GM21529 (cell line): ENCODE measurements at regions not wholly inside any gene's neighbourhood (a gene's known extent, or its start where the extent isn't known, plus 50 kb on each side); places are given as distances from the start of the nearest gene placed in this dataset.
A peak's percentile ranks its signal among the peaks of the same experiment; 100 is the strongest.
"Not testable (repeated sequence)": the region's sequence is repeated elsewhere in the genome, so short reads cannot be mapped to it uniquely, and the experiment has no call there.

ENCODE experiments used
- ATAC-seq: cut with Tn5 transposase; IDR thresholded peaks from one replicate; pipeline ENCODE4 v1.9.1; 2021; ENCODE audit not compliant: unreplicated experiment

- ATAC-seq, result not testable (repeated sequence)
Measured at GRCh38 chr10:77740396-77740795, 102.8 kb upstream of the KCNMA1 start.

DNA sequence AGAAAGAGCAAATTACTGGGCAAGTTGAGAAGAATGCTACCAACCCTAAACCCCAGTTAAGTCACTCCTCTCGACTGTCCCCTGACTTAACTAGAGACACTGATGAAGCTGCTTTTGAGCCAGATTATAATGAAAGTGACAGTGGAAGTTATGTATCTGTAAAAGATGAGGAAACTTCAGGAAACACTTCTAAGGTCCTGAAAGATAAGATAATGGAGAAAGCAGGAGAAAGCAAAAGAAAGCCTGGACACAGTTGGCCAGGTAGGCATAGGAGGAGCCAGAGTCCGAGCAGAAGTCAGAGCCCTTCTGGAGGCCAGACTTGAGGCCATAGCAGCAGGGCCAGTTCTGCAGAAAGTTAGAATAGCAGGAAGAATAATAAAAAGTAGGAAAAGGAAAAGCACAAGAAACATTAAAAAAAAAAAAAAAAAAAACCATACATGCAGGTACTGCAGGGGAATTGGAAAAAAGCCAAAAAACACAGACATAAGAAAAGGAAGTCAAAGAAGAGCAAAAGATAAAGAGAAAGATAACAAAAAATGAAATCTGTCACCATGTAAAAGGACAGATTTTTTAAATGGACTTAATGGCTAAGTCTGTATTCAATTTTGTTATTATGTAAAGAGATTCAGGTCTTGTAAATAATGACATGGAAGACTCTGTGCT is 101.0 kb upstream of the KCNMA1 start:
- ATAC-seq, result no peak

GRCh38 chr10:77737608-77738007 is 100.0 kb upstream of the KCNMA1 start:
- ATAC-seq, result no peak

DNA sequence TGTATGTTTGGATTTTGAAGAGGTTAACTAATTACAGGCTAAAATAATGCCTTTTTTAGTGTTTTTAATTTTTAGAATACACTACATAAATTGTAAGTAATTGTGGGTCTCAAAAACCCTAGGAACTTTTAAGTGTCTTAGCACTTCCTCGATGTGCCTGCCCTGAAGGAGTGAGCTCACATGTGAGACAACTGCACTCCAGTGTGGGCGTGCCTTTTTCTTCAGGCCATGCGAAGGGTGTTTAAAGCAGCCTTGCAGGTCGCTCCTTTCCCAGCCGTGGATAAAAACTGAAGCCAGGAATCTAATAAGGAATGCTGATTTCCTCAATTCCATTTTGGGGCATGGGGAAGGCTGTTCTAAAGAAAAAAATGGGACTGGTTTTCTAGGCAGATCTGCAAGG is 97.5 kb upstream of the KCNMA1 start:
- not testable (repeated sequence) for ATAC-seq

DNA sequence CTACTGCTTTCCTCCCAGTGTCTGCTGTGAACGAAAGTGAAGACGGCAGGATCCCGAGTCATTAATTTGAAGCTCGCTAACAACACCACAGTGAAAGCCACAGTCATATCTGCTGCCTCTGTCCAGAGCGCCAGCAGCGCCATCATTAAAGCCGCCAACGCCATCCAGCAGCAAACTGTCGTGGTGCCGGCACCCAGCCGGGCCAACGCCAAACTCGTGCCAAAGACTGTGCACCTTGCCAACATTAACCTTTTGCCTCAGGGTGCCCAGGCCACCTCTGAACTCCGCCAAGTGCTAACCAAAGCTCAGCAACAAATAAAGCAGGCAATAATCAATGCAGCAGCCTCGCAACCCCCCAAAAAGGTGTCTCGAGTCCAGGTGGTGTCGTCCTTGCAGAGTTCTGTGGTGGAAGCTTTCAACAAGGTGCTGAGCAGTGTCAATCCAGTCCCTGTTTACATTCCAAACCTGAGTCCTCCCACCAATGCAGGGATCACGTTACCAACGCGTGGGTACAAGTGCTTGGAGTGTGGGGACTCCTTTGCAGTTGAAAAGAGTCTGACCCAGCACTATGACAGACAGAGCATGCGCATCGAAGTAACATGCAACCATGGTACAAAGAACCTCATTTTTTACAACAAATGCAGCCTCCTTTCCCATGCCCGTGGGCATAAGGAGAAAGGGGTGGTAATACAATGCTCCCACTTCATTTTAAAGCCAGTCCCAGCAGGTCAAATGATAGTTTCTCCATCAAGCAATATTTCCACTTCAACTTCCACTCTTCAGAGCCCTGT is 94.8 kb upstream of the KCNMA1 start:
- no peak for ATAC-seq

DNA sequence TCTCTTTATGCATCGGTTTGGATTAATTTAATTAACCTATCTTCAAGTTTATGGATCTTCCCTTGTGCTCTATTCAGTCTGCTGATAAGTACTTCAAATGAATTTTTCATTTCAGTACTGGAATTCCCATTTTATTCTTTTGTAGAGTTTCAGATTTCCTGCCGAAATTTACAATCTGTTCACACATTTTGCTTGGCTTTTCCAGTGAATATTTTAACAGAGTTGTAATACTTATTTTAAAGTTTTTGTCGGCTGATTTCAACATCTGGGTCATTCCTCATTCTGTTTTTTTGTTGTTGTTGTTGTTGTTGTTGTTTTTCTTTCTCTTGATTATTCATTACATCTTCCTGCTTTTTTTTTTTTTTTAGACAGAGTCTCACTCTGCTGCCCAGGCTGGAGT is 89.9 kb upstream of the KCNMA1 start:
- ATAC-seq, result no peak

DNA sequence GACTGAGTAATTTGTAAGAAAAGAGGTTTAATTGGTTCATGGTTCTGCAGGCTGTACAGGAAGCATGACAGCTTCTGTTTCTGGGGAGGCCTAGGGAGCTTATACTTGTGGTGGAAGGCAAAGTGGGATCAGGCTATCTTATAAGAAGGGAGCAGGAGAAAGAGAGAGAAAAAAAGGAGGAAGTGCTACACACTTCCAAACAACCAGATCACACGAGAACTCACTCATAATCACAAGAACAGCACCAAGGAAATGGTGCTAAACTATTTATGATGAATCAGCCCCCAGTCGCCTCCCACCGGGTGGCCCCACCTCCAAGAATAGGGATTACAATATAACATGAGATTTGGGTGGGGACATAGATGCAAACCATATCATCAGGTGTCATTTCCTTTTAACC is 89.1 kb upstream of the KCNMA1 start:
- no peak for ATAC-seq

GRCh38 chr10:77726301-77726700 is 88.7 kb upstream of the KCNMA1 start:
- no peak for ATAC-seq

DNA sequence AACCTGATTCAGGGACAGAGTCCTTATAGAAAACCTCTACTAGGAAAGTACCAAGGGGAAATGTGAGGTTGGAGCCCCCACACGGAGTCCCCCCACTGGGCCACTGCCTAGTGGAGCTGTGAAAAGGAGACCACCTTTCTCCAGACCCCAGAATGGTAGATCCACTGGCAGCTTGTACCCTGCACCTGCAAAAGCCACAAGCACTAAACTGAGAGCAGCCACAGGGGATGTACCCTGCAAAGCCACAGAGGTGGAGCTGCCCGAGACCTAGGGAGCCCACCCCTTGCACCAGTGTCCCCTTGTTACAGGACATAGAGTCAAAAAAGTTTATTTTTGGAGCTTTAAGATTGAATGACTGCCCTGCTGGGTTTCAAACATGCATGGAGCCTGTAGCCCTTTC is 87.2 kb upstream of the KCNMA1 start:
- no peak for ATAC-seq

DNA sequence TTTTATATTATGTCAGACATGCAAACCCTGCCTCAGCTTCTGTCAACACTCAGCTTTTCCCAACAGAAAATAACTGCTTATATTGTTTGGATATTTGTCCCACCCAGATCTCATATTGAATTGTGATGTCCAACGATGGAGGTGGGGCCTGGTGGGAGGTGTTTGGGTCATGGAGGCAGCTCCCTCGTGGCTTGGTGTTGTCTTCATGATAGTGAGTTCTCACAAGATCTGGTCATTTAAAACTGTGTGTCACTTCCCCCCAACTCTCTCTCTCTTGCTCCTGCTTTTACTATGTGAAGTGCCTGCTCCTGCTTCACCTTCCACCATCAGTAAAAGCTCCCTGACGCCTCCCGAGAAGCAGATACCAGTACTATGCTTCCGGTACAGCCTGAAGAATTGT is 85.8 kb upstream of the KCNMA1 start:
- ATAC-seq, result no peak

DNA sequence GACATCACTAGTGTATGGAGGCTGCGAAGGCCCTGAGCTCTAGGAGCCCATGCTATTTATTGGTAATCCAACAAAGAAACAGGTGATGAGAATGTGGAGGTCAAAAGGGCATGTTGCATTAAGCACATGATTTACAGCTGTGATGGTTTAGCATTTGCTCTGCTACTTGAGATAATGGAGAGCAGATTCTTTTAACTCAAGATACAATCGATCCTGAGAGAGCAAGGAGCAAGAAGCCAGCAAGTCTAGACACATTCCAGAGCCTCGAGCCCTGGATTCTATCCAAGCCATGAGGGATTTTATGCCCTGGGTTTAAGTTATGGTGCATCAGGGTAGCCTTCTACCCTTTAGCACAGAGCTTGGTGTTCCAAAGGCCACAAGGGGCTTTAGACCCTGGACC is 85.3 kb upstream of the KCNMA1 start:
- ATAC-seq, result not testable (repeated sequence)

DNA sequence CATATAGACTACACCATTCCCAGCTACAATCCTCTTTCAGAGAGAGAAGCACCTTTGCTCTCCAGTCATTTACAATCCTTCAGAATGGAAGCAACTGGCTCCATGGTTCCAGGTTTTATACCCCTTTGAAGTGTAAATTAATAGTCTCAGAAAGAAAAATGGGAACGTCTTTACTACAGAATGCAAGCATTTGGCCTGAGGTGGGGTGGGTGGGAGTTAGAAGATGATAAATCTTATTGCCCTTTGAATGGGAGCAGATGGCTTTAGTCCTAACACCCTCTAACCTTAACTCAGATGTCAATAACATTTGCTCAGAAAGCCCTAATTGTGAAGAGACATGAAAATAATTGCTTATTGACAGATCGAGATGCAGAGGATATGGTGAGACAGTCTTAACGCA is 84.2 kb upstream of the KCNMA1 start:
- ATAC-seq, result no peak

DNA sequence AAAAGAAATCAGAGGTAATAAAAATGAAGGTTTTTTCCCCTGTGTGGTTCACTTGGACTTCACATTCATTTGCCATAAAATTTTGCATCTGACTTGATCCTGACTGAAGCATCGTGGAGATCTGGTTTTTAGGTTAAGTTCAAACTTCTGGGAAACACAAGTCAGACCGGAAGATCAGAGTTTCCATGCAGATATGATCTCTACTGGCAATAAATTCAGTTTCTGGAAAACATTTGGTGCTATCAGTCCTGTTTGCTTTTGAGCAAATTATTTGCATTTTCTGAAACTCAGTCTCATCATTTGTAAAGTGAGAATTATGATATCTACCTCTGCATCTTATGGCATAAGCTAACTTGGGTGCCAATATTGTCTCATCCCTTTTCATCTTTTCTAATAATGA is 81.3 kb upstream of the KCNMA1 start:
- ATAC-seq, result no peak

DNA sequence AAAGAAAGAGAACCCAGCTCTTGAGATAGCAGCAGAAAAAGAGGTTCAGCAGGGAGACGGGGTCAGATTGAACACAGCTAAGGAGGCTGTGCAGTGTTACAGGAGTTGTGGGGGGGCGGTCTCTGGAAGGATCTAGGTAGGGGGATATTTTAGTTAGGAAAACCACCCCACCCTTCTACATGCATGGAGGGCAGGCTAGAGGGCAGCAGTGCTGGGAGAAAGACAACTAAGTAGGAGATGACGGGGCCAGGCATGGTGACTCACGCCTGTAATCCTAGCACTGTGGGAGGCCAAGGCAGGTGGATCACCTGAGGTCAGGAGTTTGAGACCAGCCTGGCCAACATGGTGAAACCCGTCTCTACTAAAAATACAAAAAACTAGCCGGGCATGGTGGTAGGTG is 80.7 kb upstream of the KCNMA1 start:
- not testable (repeated sequence) for ATAC-seq

GRCh38 chr10:77717336-77717735 is 79.7 kb upstream of the KCNMA1 start:
- ATAC-seq, result no peak

DNA sequence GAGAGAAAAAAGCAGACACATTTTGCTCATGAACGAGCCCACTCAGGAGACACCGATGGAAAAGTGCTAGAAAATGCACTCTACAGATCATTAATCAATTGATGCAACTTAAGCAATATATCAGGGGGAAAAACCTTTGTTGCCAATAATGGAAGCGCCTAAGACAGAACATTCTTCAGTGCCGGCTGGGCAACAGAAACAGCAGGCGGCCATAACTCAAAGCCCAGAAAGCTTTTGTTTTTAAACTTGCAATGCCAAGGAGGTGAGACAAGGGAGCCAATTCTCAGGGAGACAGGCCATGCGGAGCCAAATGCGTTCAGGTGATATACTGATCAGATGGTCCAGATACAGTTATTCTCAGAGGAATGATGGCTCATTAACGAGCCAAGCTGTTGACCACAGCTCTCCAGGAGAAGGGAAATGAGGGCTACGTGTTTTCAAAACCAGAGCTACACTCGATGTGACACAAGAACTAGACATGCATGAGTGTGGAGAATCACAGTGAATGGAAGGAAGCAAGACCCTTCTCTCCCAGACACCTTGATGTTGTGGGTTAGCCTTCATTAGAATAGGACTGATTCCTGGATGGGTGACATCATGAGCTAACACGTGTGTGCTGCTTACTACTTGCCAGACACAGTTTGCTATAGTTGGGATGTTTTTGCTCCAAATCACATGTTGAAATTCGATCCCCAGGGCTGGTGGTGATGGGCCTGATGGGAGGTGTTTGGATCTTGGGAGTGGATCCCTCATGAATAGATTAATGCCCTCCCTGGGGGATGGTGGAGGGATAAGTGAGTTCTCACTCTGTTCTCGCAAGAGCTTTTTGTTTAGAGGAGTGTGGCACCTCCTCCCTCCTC is 79.1 kb upstream of the KCNMA1 start:
- ATAC-seq, result no peak

- no peak for ATAC-seq
Measured at GRCh38 chr10:77715536-77715935, 77.9 kb upstream of the KCNMA1 start.

DNA sequence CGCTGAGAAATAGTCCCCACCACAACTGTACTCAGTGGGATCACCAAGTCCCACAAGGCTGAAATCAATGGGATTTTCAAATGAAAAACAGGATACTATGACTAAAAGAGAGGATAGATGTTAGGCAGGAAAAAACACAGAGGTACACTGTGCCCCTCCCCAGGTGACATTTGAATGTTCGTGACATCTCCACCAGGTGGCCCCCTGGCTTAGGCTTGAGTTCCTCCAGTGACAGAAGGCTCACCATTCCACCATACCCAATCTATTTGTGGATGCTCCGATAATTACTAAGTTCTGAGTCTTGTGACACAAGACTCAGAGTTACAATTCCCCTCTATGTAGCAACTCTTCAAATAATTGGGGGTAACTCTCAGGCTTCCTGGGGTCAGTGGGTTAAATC is 77.5 kb upstream of the KCNMA1 start:
- no peak for ATAC-seq

- ATAC-seq, result no peak
Measured at GRCh38 chr10:77713521-77714280, 76.1 kb upstream of the KCNMA1 start.

- ATAC-seq, result no peak
Measured at GRCh38 chr10:77712207-77712606, 74.6 kb upstream of the KCNMA1 start.

GRCh38 chr10:77711683-77712049 is 74.1 kb upstream of the KCNMA1 start:
- ATAC-seq, result peak; percentile 7
